ENCODE measurements at regions not wholly inside any gene's neighbourhood (a gene's known extent, or its start where the extent isn't known, plus 50 kb on each side); places are given as distances from the start of the nearest gene placed in this dataset.

- TF ChIP-seq CTCF (IDR thresholded peaks at IDR 0.05; ENCODE audit: poor library complexity, severe bottlenecking), result no peak
- TF ChIP-seq REST (IDR thresholded peaks at IDR 0.05; ENCODE audit: borderline replicate concordance), result no peak
- TF ChIP-seq EP300 (conservative IDR thresholded peaks at IDR 0.05; ENCODE audit: poor library complexity, severe bottlenecking), result no peak
- no peak for TF ChIP-seq POLR2AphosphoS5 (IDR thresholded peaks at IDR 0.05)
- TF ChIP-seq EZH2 (IDR thresholded peaks at IDR 0.05; ENCODE audit: borderline replicate concordance, insufficient read depth, low read length, poor library complexity, severe bottlenecking), result no peak
Measured at GRCh38 chr4:11702886-11703557, 274.3 kb upstream of the HS3ST1 start.
